ENCODE measurements at regions not wholly inside any gene's neighbourhood (a gene's known extent, or its start where the extent isn't known, plus 50 kb on each side); places are given as distances from the start of the nearest gene placed in this dataset.

GRCh38 chr10:69741252-69741651 lies 60.5 kb upstream of the COL13A1 start:
- no peak for DNase-seq (ENCODE audit: low read depth)

DNA sequence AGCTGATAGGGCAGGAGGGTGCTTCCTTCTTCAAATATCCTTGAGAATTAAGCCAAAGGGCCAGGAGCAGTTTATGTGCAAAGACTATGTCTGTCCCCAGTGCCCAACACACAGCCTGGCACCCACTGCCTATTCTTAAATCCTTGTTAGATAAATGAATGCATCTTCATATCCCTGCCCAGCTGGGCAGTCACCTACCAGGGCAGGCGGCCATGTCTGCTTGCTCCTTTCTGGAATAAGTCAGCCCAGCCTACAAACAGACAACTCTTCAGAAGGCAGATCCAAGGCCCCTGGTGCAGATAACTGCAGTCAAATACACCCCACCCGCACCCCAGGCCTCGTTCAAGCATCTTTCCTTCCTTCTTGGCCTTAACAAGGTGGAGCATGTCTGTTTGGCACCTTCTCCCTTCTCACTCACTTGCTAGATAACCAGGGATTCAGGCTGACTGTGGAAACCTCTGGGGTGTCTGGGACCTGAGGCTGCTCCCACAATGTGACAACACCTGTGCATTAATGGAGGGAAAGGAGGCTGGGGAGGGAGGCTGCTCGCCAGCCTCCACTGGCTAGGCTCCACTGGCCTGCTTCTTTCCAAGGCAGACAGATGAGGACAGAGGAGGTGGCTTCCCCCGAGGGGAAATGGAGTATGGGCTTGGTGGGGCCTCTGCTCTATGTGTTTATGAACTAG lies 59.9 kb upstream of the COL13A1 start:
- DNase-seq (ENCODE audit: low read depth): no peak

- DNase-seq (ENCODE audit: low read depth): no peak
These were observed 59.4 kb upstream of the COL13A1 start for GRCh38 chr10:69742356-69742695.

- no peak for DNase-seq (ENCODE audit: low read depth)
These were observed 58.6 kb upstream of the COL13A1 start for GRCh38 chr10:69742928-69743602.

DNA sequence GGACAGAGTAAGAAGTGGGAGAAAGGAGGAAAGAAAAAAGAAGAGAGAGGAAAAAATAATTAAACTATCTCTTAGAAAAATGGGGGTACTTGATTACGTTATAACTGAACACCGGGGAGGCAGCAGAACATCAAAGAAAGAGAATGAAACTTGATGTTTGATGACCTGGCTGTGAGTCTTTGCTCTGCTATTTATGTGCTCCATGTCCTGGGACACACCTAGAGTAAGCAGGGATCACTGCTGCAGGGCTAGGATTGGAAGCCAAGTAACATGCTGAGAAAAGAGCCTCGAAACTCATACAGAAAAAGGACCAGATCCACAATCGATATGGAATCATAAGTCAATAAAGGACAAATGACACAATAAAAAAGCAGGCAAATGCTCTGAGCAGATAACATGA lies 56.7 kb upstream of the COL13A1 start:
- DNase-seq (ENCODE audit: low read depth): no peak

GRCh38 chr10:69745698-69746097 lies 56.0 kb upstream of the COL13A1 start:
- no peak for DNase-seq (ENCODE audit: low read depth)

DNA sequence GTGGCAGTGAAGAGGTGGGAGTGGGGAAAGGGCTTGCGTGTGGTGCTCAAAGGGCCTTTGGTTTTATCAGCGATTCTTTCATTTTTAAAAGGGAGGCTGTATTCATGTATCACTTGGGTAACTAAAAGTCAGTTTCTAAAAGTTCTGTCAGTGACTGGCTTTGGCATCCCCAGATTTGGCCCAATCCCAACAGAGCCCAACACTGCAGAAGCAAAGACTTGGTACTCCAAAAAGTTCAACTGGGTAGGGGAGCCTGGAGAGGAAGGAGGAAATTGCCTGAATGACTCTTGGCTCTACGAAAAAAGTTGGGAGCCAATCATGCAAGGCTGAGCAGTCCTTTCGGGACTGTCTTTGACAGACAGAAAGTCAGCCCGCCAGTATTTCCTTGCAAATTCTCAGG lies 54.5 kb upstream of the COL13A1 start:
- DNase-seq (ENCODE audit: low read depth): no peak

DNA sequence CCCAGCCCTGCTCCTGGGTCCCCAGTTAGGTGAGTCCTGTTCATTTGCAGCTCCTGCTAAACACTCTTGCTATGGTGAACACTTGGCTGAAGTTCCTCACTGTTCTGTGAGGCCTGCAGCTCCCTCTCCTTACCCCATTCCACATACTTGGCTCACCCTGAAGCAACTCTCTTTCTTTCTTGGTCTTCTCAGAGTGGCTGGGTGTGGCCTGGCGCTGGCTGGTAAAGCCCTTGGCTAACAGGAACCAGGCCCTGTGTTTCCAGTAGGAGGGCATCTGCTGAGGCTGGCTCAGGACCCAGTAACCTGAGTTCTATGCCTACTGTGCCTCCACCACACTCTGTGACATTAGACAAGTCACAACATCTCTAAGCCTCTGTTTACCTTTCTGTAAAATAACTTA lies 53.1 kb upstream of the COL13A1 start:
- DNase-seq (ENCODE audit: low read depth): no peak

GRCh38 chr10:69749178-69750010 lies 52.3 kb upstream of the COL13A1 start:
- DNase-seq (ENCODE audit: low read depth): no peak

DNA sequence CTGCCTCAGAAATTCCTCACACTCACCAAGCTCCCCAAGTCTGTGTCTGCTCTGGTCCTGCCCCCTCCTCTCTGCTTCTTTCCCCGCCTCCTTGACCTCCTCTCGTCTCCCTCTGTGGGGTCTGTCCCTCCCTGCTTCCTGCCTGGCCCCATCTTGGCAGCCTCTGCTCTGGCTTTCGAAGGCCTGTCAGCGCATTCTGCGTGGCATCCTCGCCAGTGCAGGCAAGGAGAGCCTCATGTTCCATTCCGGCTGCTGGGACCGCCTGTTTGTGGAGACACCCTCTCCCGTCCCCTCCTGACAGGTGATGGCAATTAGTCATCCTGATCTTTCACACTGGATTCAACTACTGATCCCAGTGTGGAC lies 51.7 kb upstream of the COL13A1 start:
- no peak for DNase-seq (ENCODE audit: low read depth)

DNA sequence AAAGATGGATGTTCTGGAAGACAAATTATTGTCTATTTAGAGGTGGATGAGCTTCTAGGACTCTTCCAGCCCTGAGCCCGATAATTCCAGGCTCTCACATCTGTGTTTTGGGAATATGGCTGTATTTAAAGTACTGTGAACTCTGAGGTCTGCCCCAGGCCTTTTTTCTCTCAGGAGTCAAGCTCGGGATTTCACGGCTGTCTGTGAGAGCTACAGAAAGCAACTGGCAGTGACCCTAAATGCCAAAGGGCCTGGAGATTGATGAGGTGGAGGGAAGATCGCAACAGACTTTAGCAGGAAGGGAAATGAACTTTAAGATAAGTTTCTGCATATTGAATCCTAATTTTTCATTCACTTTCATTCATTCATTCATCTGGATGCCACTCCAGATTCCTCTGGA lies 51.0 kb upstream of the COL13A1 start:
- no peak for DNase-seq (ENCODE audit: low read depth)

GRCh38 chr10:69751214-69751613 lies 50.5 kb upstream of the COL13A1 start:
- DNase-seq (ENCODE audit: low read depth): no peak

All from stimulated activated CD8-positive, alpha-beta memory T cell treated with anti-CD3 and anti-CD28 coated beads, Interleukin-15, amount 100 ng/mL, for 24 hours (primary cell).